GM21619 (cell line): ENCODE measurements at regions not wholly inside any gene's neighbourhood (a gene's known extent, or its start where the extent isn't known, plus 50 kb on each side); places are given as distances from the start of the nearest gene placed in this dataset.
"Not testable (repeated sequence)": the region's sequence is repeated elsewhere in the genome, so short reads cannot be mapped to it uniquely, and the experiment has no call there.

ENCODE experiments used
- ATAC-seq: cut with Tn5 transposase; IDR thresholded peaks from one replicate; pipeline ENCODE4 v1.9.1; 2021; ENCODE audit not compliant: unreplicated experiment

GRCh38 chr18:5830902-5831301 lies 64.4 kb downstream of the TMEM200C start:
- ATAC-seq = not testable (repeated sequence)

DNA sequence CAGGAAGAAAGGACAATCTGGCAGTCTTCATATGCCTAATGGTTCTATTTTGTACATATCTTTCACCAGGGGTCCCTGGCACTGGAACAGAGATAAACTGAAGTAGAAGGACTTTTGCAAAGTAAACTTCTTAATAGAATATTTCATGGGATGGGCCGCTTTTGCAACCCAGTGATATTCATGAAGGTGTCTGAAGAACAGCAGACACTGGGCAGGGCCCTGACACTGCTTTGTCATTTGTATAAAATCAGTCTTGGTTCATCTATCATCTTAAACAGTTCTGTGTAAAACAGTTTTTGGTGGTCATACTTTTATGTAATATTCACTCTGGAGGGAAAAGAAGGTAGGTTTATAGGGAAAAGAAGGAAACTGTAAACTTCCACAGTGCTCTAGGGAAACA lies 66.4 kb downstream of the TMEM200C start:
- ATAC-seq = no peak

DNA sequence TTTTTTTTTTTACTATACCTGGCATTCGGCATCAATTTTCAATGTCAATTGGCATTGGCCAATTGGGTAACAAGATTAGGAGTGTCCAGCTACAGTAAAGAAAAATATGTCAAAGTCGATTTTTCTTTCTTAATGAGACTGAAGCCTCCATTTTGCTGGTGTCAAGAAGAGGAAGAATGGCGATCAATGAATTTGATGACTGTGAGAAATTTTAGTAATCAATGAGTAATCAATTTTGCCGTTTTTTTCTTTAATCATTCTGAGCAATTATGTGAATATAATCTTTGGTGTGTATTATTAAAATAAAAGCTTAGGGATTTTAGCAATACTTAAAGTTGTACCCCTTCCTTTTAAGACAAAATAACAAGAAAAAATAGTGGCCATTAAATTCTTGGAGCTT lies 69.7 kb downstream of the TMEM200C start:
- ATAC-seq = no peak

- no peak for ATAC-seq
Measured at GRCh38 chr18:5824370-5824984, 70.8 kb downstream of the TMEM200C start.

DNA sequence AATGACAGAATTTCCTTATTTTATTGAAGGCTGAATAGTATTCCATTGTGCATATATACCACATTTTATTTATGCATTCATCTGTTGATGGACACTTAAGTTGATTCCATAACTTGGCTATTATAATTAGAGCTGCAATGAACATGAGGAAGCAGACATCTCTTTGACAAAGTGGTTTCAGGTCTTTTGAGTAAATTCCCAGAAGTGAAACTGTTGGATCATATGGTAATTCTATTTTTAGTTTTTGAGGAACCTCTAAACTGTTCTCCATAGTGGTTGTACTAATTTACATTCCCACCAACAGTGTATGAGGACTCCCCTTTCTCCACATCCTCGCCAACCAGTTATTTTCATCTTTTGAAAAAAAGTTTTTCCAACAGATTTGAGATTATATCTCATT lies 77.5 kb downstream of the TMEM200C start:
- ATAC-seq = no peak

GRCh38 chr18:5806860-5807259 lies 88.5 kb downstream of the TMEM200C start:
- ATAC-seq = no peak

DNA sequence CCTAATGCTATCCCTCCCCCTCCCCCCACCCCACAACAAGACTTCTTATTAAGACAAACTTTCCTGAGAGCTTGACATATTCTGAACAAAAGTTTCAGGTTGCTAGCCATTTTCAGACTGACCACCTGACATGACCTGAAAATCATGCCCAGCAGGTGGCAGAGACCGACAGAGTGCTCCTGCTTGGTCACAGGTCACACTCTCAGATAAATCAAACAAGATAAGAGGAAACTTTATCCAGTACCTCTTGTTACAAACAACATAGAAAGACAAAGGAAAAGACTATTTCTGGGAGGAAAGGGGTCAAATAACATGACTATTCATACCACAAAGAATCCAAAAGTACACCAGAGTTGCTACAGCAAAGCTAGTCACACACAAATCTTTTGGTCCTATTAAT lies 107.4 kb downstream of the TMEM200C start:
- no peak for ATAC-seq

DNA sequence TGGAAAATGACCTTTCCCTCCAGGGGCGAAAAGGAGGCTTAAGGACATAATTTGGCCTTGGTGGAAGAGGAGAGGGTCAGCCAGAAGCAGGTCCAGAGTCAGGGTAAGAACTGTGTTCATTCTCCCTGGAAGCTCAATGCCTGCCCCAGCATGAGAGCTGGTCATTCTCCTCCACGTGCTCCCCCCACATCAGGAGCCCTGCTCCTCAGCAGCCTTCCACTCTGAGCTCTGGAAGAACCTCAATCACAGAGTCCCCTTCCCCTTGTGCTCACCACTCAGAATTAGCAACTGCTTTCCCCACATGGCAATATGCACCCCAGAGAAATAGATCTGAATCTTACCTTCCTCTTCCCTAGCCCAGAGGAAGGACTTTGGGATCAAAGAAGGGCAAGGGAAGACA lies 115.4 kb downstream of the TMEM200C start:
- no peak for ATAC-seq

DNA sequence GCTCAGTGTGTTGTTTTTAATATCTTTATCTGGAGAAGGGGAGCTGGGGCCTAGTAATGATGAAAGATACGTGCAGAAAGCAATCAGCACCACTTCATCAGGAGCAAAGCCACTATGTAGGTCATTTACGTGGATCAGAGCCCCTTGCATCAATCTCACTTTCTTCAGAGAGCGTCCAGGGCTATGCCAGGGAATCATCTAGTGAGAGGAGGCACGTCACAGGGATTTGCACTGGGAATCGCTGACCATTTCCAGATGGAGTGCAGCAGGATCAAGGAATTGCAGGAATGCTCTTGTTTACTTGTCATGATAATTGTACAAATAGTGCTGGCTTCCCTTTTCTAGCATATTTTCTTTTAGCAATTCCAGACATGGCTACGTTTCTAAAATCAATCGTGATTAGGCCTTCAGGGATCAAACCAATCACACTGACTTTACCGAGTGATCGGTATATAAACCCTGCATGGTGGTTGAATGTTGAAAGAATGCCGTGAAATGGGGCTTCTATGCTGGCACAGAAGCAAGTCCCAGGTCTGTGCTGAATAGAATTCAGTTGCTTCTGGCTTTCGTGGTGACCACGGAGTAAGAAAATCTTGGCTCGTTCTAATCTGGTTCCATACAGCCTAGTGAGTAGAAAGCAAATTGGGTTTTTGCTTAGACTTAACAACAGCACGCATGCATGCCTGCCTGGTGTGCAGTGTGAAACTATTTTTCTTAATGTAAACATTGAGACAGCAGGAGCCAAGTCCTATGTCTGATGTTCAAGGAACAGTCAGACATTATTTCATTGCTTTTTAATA lies 122.8 kb downstream of the TMEM200C start:
- ATAC-seq = no peak

GRCh38 chr18:5771343-5771742 lies 124.0 kb downstream of the TMEM200C start:
- no peak for ATAC-seq

- ATAC-seq = no peak
Measured at GRCh38 chr18:5770176-5770575, 125.1 kb downstream of the TMEM200C start.

- no peak for ATAC-seq
Measured at GRCh38 chr18:5768454-5768853, 126.9 kb downstream of the TMEM200C start.

- ATAC-seq = no peak
Measured at GRCh38 chr18:5759194-5759593, 136.1 kb downstream of the TMEM200C start.

DNA sequence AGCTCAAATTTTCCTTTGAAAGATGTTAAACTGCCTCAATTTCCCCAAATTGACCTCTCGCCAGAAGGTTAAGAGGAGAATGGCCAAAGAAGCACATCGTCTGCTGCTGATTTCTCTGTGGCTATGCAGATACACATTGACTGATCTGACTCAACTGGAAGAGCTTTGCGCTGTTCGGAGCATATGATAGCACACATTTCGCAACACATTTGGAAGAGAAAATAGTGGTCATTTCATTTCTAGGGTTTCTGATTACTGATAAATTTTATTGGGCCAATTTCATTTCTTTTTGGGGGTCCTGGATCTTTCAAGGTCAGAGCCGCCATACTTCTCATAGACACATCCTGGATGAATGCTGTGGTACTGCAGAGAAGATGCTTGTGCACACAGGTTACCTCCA lies 138.5 kb downstream of the TMEM200C start:
- ATAC-seq = no peak

GRCh38 chr18:5747678-5748077 lies 147.6 kb downstream of the TMEM200C start:
- no peak for ATAC-seq

- peak; percentile 74 for ATAC-seq
Measured at GRCh38 chr18:5746844-5747243, 148.5 kb downstream of the TMEM200C start.

DNA sequence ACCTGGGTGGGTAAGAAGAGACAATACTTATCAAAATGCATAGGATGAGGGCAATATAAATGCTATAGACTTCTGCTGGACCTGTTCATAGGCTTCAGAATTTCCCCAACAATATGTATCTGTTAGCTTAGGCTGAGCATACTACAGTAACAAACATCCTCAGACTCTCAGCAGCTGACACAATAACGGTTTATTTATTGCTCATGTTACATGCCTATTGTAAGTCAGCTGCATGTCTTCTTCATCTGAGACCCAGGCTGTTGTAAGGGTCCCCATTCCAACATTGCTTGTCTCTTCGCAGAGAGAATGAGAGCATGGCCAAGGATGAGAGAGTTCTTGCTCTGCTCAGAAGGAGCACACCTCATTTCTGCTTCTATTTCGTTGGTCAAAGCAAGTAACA lies 150.7 kb downstream of the TMEM200C start:
- ATAC-seq = no peak

- no peak for ATAC-seq
Measured at GRCh38 chr18:5738526-5738925, 156.8 kb downstream of the TMEM200C start.

GRCh38 chr18:5732318-5732717 lies 163.0 kb downstream of the TMEM200C start:
- no peak for ATAC-seq

DNA sequence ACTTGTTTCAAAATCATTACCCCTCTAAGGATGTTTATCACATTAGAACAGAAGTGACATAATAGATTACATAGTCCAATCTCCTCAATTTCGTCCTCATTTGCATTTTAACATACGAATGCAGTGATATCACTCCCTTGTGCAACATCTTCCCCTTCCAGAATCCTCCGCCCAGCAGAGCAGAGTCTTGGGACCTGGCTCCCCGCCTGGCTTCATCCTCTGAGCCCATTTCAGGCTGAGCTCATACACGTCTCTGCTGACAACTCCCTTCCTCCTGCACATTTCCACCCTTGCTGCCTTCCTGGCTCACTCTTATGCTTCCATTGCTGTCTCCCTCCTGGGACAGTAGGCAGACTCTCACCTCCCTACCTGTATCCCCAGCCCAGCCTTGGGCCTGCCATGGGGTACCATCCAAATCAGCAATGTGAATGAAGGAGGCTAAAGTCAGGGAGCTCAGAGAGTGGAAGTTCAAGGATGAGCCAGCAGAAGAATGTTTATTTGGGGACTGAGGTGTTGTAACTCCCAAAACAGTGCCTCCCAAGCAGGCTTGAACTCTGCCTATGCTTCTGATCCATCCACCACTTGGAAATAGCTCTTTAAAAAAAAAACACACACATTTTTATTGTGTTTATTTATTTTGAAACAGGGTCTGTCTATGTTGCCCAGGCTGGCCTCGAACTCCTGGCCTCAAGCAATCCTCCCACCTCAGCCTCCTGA lies 165.2 kb downstream of the TMEM200C start:
- ATAC-seq = no peak

GRCh38 chr18:5728531-5728930 lies 166.8 kb downstream of the TMEM200C start:
- no peak for ATAC-seq

- no peak for ATAC-seq
Measured at GRCh38 chr18:5726011-5726410, 169.3 kb downstream of the TMEM200C start.
